Smooth muscle cell (in vitro differentiated cells): ENCODE measurements at regions not wholly inside any gene's neighbourhood (a gene's known extent, or its start where the extent isn't known, plus 50 kb on each side); places are given as distances from the start of the nearest gene placed in this dataset.
"Not testable (repeated sequence)": the region's sequence is repeated elsewhere in the genome, so short reads cannot be mapped to it uniquely, and the experiment has no call there.

Experiments used
- DNase-seq: peaks from one replicate; lab custom pipeline; 2025; ENCODE audit not compliant: unreplicated experiment; lab: John Stamatoyannopoulos, UW
- H2AFZ ChIP-seq: fragments of 200-600 bp; sonication (generic); 2 replicates; pipeline ENCODE4 v1.6.0; 2016; ENCODE audit warnings: antibody characterized with exemption, low read depth, mild to moderate bottlenecking
- H3F3A ChIP-seq: fragments of 200-600 bp; sonication (generic); 2 replicates; pipeline ENCODE4 v1.6.0; 2017; ENCODE audit warnings: antibody characterized with exemption, low read depth
- H3K27ac ChIP-seq: fragments of 200-600 bp; sonication (generic); 2 replicates; pipeline ENCODE4 v1.5.1; 2016; ENCODE audit warnings: low read depth, mild to moderate bottlenecking
- H3K27me3 ChIP-seq: fragments of 200-600 bp; sonication (generic); 2 replicates; pipeline ENCODE4 v1.6.1; 2016; ENCODE audit warnings: low read depth, mild to moderate bottlenecking
- H3K36me3 ChIP-seq: fragments of 200-600 bp; sonication (generic); 2 replicates; pipeline ENCODE4 v1.5.1; 2016; ENCODE audit warnings: low read depth
- H3K4me1 ChIP-seq: fragments of 200-600 bp; sonication (generic); 2 replicates; pipeline ENCODE4 v1.5.1; 2016; ENCODE audit warnings: low read depth
- H3K4me2 ChIP-seq: fragments of 200-600 bp; sonication (generic); 2 replicates; pipeline ENCODE4 v1.6.0; 2016; ENCODE audit warnings: mild to moderate bottlenecking
- H3K4me3 ChIP-seq: fragments of 200-600 bp; sonication (generic); 2 replicates; pipeline ENCODE4 v1.5.1; 2016; ENCODE audit warnings: mild to moderate bottlenecking
- H3K79me2 ChIP-seq: fragments of 200-600 bp; sonication (generic); 2 replicates; pipeline ENCODE4 v1.6.0; 2016; ENCODE audit warnings: low read depth, mild to moderate bottlenecking
- H3K9ac ChIP-seq: fragments of 200-600 bp; sonication (generic); 2 replicates; pipeline ENCODE4 v1.6.0; 2016; ENCODE audit warnings: low read depth
- H3K9me3 ChIP-seq: fragments of 200-600 bp; sonication (generic); replicated peaks from 2 replicates; pipeline ENCODE4 v1.5.1; 2016; ENCODE audit warnings: low read depth
- H4K20me1 ChIP-seq: fragments of 200-600 bp; sonication (generic); 2 replicates; pipeline ENCODE4 v1.6.0; 2016; ENCODE audit warnings: low read depth
- WGBS: methylation state at CpG from one replicate; pipeline ENCODE4 v1.1.7; 2016; ENCODE audit warnings: low lambda C conversion rate; 5-methylcytosine and 5-hydroxymethylcytosine counted together
- TF ChIP-seq, protein P1 (sequence below): fragments of 200-600 bp; sonication (generic); IDR thresholded peaks from 2 replicates; pipeline ENCODE4 v1.5.1; 2017; ENCODE audit warnings: borderline replicate concordance, mild to moderate bottlenecking, antibody characterized with exemption; ENCODE audit not compliant: insufficient read depth, poor library complexity, severe bottlenecking

- not testable (repeated sequence) for H3K9me3 ChIP-seq, H3K4me3 ChIP-seq, H3K27ac ChIP-seq, H3K4me2 ChIP-seq, DNase-seq, H3K36me3 ChIP-seq, H4K20me1 ChIP-seq, H3K79me2 ChIP-seq, H3F3A ChIP-seq, H3K27me3 ChIP-seq, H2AFZ ChIP-seq, H3K4me1 ChIP-seq, H3K9ac ChIP-seq
- 87% methylated on average over 6 of the region's 6 CpGs for WGBS
These were observed 73.8 kb upstream of the FANCC start for GRCh38 chr9:95391271-95391670.

DNA sequence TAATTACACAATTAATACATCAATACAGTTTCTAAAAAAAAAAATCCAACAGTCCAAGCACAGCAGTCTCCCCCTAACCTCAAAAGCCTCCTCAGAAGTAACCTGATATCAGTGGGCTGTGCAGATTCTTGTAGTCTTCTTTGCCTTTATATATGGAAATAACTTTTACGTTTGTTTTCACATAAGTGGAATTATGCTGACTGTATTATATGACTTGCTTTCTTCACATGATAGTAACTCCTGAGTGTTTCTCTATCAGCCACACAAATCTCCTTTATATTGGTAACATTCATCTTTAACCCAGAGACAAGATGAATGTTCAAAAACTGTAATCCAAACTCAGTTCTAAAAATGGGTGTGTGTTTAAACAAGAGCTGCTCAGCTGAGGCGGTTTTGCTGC lies 71.9 kb upstream of the FANCC start:
- H2AFZ ChIP-seq = no peak overlapping the region
- no peaks in the 10 kb centered on the region for H4K20me1 ChIP-seq
- H3K27ac ChIP-seq = no peak overlapping the region
- TF ChIP-seq, protein P1, sequence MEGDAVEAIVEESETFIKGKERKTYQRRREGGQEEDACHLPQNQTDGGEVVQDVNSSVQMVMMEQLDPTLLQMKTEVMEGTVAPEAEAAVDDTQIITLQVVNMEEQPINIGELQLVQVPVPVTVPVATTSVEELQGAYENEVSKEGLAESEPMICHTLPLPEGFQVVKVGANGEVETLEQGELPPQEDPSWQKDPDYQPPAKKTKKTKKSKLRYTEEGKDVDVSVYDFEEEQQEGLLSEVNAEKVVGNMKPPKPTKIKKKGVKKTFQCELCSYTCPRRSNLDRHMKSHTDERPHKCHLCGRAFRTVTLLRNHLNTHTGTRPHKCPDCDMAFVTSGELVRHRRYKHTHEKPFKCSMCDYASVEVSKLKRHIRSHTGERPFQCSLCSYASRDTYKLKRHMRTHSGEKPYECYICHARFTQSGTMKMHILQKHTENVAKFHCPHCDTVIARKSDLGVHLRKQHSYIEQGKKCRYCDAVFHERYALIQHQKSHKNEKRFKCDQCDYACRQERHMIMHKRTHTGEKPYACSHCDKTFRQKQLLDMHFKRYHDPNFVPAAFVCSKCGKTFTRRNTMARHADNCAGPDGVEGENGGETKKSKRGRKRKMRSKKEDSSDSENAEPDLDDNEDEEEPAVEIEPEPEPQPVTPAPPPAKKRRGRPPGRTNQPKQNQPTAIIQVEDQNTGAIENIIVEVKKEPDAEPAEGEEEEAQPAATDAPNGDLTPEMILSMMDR = no peak
- H3F3A ChIP-seq = no peaks in the 10 kb centered on the region
- no peaks in the 10 kb centered on the region for H3K9me3 ChIP-seq
- H3K79me2 ChIP-seq = no peaks in the 10 kb centered on the region
- H3K36me3 ChIP-seq = no peaks in the 10 kb centered on the region
- no peak overlapping the region for H3K4me3 ChIP-seq
- H3K4me1 ChIP-seq = no peaks in the 10 kb centered on the region
- no peak overlapping the region for H3K4me2 ChIP-seq
- no peaks in the 10 kb centered on the region for H3K27me3 ChIP-seq
- 89% methylated on average over 2 of the region's 2 CpGs for WGBS
- DNase-seq = no peak
- no peak overlapping the region for H3K9ac ChIP-seq

GRCh38 chr9:95386843-95387242 lies 69.3 kb upstream of the FANCC start:
- no peak overlapping the region for H2AFZ ChIP-seq
- H3F3A ChIP-seq = no peaks in the 10 kb centered on the region
- no peaks in the 10 kb centered on the region for H3K36me3 ChIP-seq
- H3K79me2 ChIP-seq = no peaks in the 10 kb centered on the region
- H3K4me3 ChIP-seq = no peak overlapping the region
- no peak overlapping the region for H3K4me2 ChIP-seq
- TF ChIP-seq, protein P1 = no peak
- no peak overlapping the region for H3K9ac ChIP-seq
- peaks cover 6% of the 10 kb centered on the region for H3K4me1 ChIP-seq
- WGBS = 93% methylated on average over 4 of the region's 4 CpGs
- no peak overlapping the region for H3K27ac ChIP-seq
- H3K27me3 ChIP-seq = no peaks in the 10 kb centered on the region
- no peaks in the 10 kb centered on the region for H4K20me1 ChIP-seq
- DNase-seq = no peak
- no peaks in the 10 kb centered on the region for H3K9me3 ChIP-seq

GRCh38 chr9:95385521-95385920 lies 68.0 kb upstream of the FANCC start:
- no peak overlapping the region for H2AFZ ChIP-seq
- H3K36me3 ChIP-seq = no peaks in the 10 kb centered on the region
- H3K27ac ChIP-seq = no peak overlapping the region
- no peaks in the 10 kb centered on the region for H3F3A ChIP-seq
- no peaks in the 10 kb centered on the region for H3K79me2 ChIP-seq
- no peaks in the 10 kb centered on the region for H4K20me1 ChIP-seq
- H3K9me3 ChIP-seq = no peaks in the 10 kb centered on the region
- no peak overlapping the region for H3K4me2 ChIP-seq
- no peaks in the 10 kb centered on the region for H3K27me3 ChIP-seq
- no peak for DNase-seq
- no peak overlapping the region for H3K9ac ChIP-seq
- 86% methylated on average over 4 of the region's 4 CpGs for WGBS
- H3K4me1 ChIP-seq = peaks cover 6% of the 10 kb centered on the region
- H3K4me3 ChIP-seq = no peak overlapping the region
- TF ChIP-seq, protein P1 = no peak
